22Rv1 (cell line): ENCODE measurements at regions not wholly inside any gene's neighbourhood (a gene's known extent, or its start where the extent isn't known, plus 50 kb on each side); places are given as distances from the start of the nearest gene placed in this dataset.

Experiments used
- ZFX ChIP-seq: fragments of 450-650 bp; IDR thresholded peaks from 2 replicates; pipeline ENCODE4 v1.6.1; 2017; ENCODE audit warnings: antibody characterized with exemption, borderline replicate concordance
- TF ChIP-seq, protein P1 (sequence below): fragments of 450-650 bp; IDR thresholded peaks from 2 replicates; pipeline ENCODE4 v1.5.1; 2017; ENCODE audit warnings: mild to moderate bottlenecking

DNA sequence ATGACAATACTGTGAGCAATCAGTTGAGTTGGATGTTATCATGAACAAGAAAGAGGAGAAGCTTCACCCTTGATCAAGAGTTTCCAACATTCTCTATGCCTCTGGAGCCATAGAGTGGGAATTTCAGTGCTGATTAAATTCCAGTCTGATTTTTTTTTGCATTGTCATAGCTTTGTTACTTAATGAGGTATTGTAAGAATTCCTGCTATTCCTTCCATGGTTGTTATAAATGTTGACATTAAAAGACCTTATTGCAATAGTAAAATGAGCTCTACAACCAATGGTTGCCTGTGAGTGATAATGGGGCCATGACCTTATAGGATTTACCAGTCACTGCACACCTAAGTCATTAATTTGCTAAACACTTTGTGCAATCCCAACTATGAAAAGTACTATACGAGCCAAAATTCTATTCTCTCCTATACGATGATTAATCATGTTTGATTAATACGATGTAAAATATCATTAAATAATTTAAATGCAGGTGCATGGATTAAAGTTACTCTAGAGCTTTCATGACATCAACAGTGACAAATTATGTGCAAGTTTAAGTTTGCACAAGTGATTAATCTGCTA lies 353.2 kb upstream of the KLF6 start:
- TF ChIP-seq, protein P1, sequence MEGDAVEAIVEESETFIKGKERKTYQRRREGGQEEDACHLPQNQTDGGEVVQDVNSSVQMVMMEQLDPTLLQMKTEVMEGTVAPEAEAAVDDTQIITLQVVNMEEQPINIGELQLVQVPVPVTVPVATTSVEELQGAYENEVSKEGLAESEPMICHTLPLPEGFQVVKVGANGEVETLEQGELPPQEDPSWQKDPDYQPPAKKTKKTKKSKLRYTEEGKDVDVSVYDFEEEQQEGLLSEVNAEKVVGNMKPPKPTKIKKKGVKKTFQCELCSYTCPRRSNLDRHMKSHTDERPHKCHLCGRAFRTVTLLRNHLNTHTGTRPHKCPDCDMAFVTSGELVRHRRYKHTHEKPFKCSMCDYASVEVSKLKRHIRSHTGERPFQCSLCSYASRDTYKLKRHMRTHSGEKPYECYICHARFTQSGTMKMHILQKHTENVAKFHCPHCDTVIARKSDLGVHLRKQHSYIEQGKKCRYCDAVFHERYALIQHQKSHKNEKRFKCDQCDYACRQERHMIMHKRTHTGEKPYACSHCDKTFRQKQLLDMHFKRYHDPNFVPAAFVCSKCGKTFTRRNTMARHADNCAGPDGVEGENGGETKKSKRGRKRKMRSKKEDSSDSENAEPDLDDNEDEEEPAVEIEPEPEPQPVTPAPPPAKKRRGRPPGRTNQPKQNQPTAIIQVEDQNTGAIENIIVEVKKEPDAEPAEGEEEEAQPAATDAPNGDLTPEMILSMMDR = no peak
- no peak for TF ChIP-seq ZFX
